Activated CD8-positive, alpha-beta memory T cell treated with anti-CD3 and anti-CD28 coated beads, Interleukin-2, amount 50 U/mL, for 4 hours (primary cell): ENCODE measurements at regions not wholly inside any gene's neighbourhood (a gene's known extent, or its start where the extent isn't known, plus 50 kb on each side); places are given as distances from the start of the nearest gene placed in this dataset.

Experiments used
- DNase-seq: peaks from one replicate; pipeline ENCODE4 v3.0.0-alpha.2; 2020

GRCh38 chr1:184329245-184329953, 57.4 kb upstream of the C1orf21 start:
- DNase-seq = no peak

- DNase-seq = no peak
Observed at GRCh38 chr1:184329962-184330868, 56.6 kb upstream of the C1orf21 start.

GRCh38 chr1:184330875-184331274, 56.0 kb upstream of the C1orf21 start:
- DNase-seq = no peak
